NCI-H524 treated with DMSO at 0.1 percent for 48 hours (cell line): ENCODE measurements at regions not wholly inside any gene's neighbourhood (a gene's known extent, or its start where the extent isn't known, plus 50 kb on each side); places are given as distances from the start of the nearest gene placed in this dataset.
"Not testable (repeated sequence)": the region's sequence is repeated elsewhere in the genome, so short reads cannot be mapped to it uniquely, and the experiment has no call there.

Experiments
- DNase-seq: peaks from one replicate; lab custom pipeline; 2025; lab: John Stamatoyannopoulos, UW

DNA sequence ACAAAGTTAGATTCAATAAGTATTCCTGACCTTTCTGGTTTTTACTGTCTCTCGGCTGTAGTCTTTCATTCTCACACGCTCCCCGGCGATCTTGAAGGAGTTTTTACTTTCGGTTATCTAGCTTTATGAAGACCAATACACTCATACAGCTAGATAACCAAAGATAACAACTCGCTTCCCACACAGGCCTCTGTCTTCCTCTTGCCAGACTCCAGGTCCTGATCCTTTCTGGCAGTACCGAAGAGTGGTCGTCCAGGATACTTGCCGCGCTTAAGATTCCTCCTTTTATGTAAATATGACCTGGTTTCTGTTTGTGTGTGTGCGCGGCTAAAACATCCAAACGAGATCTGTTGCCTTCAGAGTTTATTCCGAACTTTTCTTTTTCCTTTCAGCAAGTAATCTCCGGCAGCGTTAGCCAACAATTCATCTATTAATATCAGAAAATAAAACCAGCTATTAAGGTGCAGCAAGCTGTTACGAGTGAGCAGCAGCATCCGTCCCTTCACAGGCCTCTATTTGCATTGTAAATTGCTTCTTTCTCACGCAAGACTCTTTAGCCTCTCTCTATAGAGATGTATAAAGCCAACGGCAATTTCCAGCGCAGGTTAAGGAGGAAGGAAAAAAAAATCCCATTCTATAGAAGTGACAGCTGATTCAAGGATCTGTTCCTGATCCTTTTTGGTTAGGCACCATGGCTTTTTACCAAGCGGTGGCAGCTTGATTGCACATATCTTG lies 216.1 kb downstream of the MEF2C start:
- DNase-seq: no peak

DNA sequence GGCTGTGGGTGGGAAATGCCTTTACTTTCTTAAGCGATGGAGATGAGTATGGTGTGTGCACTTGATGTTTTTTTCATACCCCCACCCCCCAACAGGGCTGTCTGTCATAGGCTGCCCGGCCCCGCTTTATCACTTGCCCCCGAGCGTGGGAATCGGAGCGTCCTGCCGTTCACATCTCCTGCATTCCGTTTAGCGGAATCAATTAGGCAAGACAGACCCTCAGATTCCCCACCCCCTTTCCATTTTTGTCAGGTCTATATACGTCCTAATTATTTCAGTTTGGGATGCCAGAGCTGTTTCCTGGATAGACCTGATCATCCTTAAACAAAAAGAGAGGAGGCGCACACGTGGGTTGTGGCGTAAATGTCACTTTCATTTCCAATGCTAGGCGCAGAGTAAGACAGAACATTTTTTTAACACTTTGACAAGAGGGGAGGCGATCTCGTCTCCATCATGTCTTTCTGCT lies 217.2 kb downstream of the MEF2C start:
- no peak for DNase-seq

DNA sequence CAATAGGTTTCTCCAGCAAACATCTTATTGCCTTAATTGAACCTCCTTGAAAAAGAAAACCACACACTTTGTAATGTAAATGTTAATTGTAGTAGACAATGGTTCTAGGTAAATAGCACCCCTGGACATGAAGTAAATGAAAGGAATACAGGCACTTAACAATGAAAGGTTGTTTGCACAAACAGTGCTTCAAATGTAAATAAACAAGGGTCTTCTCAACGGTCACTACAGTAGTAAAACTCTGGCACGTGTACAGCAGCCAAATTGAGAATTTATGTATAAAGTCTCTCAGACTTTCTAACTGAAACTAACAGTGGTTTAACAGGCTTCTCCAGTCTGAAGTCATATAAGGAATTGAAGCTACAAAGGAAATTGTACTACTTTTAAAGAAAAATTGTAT lies 218.3 kb downstream of the MEF2C start:
- DNase-seq: no peak

DNA sequence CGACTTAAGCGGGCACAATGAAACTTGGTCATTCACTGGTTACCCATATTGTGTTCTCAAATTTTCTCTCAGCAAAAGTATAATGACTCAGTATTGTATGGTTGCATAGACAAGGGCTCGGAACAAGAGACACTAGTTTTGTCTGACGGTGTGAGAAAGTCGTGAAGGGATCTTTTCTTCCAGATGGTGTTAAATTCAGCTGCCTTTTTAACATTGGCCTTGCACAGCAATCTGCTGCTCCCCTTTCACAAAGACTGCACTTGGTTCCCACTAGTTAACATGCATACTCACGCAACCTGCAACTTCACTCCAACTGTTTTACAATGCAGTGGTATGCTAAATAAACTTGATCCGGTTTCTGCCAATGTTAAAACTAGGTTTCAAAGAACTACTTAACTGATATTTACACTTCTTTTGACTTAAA lies 219.2 kb downstream of the MEF2C start:
- DNase-seq: no peak

DNA sequence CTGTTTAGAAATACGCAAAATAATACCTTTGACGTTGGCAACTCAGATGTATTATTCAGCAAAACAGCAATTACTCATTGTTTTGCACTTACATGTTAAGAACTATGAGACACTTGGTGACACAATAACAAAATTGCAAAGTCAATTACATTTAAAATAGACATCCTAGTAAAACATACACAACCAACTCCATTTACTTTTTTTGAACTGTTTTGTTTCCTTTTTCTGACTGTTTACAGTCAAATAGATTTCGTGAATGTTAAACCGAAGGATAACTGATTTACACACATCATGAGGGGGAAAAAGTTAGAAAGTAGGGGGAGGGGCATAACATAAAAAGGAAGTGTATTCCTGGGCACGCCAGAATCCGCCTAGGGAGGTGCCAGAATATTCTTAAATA lies 220.1 kb downstream of the MEF2C start:
- DNase-seq: no peak

DNA sequence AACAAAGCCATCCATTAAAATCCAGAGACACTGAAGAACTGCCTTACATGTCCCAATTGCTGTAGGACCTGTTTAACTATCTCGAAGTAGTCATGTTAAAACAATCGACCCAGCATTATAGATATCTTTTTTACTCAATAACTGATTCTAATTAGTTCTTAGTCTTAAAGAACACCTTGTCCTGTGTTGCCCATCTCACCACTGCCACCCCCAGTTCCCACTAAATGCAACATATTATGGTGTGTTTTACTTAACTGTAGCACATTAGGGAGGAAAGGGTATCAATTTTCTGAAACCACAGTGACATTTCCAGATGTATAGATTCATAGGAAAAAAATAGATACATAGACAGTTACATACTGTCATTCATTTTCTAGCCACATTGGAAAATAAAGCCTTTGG lies 221.2 kb downstream of the MEF2C start:
- no peak for DNase-seq

DNA sequence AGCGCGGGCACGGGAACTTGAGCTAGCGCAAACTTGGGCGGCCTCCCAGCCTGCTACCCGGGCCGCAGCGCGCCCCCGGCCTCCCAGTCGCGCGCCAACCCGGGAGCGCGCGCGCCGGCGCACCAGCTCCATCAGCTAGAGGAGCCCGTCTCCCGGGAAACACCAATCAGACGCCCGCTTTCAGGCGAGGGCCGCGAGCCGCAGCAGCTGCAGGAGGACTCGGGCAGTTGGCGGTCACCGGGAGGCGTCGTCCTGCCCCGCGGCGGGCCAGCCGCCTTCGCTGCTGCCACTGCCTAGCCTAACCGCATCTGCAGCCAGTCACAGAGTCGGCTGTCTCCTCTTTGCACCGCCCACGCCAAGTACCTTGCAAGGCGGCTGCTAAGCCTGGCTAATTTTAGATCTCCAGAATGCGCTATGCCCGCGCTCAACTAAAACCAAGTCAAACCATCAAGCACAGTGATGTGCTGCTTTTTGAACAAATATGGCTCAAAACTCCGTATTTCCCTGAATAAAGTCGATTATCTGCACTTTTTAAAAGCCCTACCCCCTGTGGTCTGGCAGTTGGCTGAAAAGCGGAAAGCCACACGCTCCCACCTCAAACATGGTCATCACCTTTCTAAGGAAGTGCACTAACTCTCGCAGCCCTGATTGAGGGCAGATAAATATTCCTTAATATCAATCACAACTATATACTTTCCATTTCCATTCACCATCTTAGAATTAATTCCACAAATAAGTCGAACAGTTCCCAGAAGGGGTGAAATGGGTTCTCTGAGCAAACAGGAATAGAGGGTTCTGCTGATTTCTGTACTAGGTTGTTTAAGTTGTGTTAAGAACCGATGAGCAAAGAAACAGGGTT lies 221.8 kb downstream of the MEF2C start:
- DNase-seq: peak; percentile 84

DNA sequence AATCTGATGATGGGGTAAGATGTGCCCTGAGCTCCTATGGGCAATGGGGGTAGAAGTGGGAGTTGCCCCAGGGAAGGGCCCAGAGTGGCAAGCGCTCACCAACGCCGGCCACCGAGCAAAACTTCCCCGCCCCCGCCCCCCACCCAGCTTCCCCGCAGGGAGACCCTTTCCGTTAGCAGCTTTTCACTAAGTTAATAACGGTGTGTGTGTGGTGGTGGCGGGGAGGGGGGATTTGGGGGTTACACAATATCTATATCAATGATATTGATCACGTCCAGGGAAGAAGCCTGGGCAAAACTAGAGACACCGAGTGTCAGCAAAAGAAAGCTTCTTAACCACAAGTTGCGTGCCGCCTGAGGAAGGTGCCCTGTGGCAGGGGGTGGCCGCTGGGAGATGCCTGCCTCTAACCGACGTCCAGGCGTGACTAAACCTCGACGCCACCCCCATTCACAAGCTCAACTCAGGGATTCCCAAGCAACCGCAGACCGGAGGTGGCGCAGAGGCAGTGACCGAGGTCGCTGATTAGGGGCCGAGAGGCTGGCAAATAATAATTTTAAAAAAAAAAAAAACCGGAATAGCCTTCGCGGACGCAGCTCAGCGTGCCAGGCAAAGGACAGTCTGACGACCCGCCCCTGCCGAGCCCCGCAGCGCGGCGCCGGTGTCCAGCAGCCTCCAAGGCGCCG lies 222.6 kb downstream of the MEF2C start:
- DNase-seq: no peak

DNA sequence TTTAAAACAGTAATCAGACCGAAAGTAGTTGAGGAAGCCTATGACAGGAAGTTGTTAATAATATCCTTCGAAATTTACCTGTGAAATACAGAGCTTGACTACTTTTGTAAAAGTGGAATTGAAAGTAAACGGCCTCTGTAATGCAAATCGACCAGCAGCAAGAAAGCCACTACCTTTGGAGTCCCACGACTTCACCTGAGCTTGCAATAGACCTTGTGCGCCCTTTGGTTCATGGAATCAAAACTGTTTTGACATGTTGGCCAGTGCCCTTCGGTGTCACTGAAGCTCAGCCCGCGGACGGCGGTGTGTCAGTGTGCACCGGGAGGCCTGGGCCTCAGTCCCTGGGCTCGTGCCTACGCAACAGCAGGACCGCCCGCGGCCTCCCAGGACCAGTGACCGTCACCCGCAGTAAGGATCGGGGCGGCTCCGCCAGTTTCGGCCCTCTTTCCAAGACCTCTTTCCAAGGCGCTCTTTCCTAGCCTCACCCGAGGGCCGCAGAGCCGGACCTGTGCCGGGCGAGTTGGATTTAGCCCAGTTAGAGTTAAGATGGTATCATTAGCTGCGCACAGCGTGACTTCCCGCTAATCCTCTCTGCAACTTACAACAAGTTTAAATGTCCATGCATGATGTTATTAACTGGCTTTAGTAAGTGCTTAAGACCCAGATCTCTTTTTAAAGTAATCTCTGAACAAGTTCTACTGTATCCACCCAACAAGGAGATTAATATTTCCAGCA lies 223.3 kb downstream of the MEF2C start:
- DNase-seq: peak; percentile 63

DNA sequence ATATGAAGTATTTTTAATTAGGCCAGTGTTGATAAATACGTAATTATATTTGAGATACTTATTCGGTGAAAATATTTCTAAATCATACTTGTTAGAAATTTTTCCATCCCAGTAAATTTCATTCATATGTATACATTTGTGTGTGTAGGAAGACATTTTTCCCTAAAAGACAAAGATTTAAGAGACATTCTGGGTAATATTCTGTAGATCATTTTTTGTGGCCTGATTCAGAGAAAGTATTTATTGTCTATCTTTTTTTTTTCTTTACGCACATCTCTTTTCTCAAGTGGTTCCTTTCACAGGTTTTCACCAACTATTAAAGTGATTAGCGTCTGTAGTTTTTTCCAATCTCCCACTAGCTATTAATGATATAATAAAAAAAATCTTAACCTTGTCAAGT lies 224.1 kb downstream of the MEF2C start:
- DNase-seq: no peak

DNA sequence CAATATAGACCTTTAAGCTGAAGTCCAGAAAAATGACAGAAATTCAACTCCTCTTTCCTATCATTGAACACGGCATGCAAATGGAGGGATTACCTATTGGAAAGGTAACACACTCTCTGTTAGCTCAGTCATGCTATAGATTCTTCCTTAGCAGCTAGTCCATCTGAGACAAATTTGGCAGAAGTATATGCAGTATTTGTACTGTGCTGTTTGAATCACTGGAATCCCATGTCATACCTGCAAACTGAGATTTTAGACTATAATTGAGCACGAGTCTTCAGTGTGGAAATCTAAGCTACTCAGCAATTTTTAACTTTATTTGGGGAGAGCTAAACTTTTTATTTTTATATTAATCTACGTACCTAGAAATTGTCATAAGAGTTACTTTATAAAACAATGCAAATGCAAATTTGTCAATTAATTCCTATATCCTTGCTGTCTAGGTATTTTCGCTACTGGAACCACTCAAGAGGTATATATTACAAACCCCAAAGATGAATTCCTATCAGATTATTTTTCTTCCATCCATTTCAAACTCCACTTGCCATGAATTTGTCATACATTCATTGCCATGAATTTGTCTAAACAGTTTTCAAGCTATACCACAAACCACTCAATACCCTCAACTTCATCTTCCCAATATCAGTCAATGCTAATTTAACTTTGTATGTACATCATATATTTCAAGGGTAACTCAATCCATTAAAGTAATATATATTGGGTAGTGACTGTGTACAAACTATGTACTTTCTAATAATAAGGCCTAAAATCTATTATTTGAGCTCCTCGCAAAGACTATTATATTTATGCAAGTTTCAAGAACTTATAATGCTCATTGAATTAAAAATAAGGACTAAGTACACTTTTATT lies 224.8 kb downstream of the MEF2C start:
- DNase-seq: no peak

DNA sequence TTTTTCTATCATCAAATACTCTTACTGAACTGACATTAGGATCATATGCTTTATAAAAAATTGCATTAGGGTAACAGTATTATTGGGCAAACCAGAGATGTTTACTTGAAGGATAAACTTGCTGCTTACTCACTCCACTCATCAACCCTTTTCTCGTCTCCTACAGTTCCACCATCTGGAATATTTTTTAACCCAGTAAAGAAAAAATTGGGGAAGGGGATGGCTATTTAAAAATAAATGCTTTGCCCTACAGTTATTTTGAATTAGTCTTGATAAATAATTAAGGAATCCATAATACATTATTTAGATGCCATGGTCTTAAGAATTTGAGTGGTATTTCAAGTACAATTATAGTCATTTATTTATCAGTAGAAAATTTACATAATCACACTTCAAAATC lies 225.8 kb downstream of the MEF2C start:
- DNase-seq: no peak

DNA sequence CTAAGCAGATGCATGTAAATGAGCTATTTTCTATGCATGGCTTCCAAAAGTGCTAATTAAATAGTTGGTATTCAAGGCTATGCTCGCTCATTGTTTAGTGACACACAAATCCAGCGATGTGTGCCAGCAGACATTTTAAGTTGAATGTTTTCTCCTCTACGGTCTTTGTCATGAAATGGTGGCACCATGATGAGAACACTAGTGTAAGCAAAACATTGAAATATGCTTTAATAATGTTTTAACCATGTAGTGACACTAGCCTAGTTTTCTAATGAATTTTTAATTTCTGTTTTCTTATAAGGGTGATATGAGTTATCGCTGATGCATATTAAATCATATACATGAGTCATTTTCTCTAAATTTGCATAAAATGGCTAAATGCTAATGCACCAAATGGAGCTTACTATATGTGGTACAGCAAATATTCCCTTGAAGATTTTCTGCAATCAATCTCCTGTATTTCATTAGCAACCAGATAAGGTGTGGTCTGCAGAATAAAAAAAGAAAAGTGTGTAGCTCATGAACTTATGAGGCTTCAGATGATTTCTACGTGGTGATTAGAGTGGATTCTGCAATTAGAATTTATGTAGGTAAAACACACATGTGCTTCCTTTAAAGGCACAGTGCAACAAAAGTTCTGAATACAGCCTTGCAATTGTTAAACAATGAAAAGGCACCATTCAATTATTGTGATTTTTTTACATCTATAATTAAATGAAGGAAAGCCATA lies 226.6 kb downstream of the MEF2C start:
- no peak for DNase-seq

DNA sequence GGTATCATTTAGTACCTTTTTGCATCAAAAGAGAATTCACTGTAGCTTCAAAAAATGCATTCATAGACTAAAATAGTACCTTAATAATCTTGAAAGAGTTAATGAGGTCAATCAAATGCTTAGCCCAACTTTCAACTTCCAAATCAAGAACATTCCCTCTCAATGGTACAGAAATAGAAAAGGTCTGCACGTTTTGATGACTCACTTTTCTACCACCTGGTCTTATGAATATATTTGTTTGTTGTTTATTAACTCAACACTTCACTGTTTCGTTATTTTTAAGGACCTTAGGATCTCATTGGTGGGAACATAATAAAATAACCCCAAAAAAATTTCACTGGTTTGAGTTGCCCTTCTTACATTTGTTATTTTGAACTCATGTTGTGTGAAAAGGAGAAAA lies 229.5 kb downstream of the MEF2C start:
- no peak for DNase-seq

DNA sequence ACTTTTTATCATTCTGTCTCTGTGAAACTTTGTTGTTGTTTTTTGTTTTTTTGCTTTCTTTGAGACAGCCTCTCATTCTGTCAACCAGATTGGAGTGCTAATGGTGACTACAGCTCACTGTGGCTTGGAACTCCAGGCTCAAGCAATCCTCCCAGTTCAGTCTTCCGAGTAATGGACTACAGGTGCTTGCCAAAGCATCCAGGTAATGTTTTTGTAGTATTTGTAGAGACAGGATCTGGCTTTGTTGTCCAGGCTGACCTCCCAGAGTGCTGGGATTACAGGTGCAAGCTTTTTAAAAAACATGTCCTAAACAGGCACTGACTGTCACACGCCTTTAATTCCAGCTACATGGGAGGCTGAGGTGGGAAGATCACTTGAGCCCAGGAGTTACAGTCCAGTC lies 235.1 kb downstream of the MEF2C start:
- DNase-seq: no peak

DNA sequence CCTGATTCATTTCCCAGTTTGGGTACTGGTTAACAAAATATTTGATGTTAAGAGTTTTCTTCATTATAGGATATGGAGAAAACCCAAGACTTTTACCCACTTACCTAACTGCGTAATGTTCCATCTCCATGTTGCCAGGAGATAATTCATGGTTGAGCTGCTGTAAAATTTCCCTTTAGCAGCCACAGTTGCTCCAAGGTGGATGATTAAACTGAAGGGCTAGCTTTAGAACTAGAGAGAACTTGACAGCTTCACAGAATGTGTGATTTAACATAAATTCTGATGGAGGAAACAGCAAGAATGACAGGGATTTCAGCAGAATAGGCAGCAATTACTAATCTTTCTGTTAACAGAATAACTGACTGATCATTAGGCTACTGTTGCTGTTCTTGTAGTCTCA lies 236.1 kb downstream of the MEF2C start:
- DNase-seq: no peak

DNA sequence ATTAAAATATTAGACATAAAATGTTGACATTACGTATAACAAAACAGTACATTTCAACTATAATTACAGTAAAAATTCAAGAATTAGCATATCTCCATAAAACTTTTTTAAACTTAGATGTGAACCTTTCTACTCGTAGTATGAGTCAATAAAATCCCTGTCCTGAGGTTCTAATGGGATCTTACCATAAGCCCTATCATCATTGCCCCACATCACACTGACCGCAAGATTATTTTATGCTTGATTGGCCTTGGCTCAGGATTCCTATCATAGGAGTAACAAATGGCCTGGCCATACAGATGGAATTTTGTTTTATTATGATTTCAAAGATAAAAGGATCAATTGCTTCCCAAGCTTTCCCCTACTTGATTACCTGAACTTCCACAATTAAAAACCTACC lies 238.3 kb downstream of the MEF2C start:
- no peak for DNase-seq

DNA sequence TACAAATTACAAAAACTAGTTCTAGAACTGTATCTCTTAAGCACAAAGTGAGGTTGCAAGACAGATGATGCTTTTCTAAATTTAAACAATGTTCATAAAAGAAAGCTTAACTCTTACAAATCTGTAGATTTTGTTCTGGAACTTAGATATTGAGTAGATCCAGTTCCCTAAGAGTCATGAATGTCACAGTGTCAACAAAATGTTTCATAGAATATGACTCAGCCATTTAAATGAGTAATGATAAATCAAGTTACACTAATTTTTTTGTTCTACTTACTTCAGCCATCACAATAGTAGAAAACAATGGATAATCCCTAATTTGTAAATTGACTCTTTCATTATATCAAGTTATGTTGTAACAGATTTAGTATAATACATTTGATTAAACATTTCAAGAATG lies 239.7 kb downstream of the MEF2C start:
- no peak for DNase-seq

DNA sequence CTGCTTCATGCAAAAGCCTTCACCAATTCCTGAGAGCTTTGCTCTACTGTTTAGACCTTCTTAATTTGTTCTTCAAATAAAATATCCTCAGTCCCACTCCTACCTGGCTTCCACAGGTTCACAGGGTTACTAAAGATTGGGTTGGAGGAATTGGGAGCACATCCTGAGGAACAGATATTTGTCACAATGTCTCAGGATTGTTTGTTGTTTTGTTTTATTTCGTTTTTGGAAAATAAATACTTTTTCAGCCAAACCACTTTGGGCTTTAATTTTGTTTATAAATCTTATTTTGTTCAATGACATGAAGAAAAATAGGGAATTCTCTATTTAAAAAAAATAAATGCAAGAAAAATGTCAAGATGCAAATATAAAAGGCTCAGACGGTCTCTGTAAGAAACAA lies 249.0 kb downstream of the MEF2C start:
- DNase-seq: no peak

DNA sequence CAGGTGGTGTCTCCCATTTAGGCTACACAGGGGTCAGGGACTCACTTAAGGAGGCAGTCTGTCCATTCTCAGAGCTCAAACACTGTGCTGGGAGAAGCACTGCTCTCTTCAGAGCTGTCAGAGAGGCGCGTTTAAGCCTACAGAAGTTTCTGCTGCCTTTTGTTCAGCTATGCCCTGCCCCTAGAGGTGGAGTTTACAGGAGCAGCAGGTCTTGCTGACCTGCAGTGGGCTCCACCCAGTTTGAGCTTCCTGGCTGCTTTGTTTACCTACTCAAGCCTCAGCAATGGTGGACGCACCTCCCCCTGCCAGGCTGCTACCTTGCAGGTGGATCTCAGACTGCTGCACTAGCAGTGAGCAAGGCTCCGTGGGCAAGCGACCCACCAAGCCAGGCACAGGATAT lies 260.1 kb downstream of the MEF2C start:
- DNase-seq: not testable (repeated sequence)
